Inferior parietal cortex (tissue), 1 donor: ENCODE measurements at regions not wholly inside any gene's neighbourhood (a gene's known extent, or its start where the extent isn't known, plus 50 kb on each side); places are given as distances from the start of the nearest gene placed in this dataset.

ENCODE experiments used
- DNase-seq: peaks from one replicate; pipeline ENCODE4 v3.0.0-alpha.2; 2016; ENCODE audit errors: extremely low spot score

DNA sequence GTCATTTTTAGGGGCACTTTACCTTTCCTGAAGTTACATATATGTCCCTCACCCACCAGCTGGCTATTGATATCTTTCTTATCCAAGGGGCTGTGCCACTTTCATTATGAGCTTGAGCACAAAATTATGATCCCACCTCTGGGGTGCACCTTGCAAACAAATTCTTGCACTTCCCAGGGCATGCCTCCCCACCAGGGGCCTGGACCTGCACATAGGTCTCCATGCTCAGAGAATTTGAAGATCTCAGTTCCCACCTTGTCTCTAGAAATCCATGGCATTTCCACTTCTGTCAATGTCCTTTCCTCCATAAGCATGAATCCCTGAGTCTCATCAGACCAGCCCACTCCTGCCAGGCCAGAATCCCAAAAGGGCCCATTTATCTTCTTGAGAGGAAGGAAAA lies 449.1 kb upstream of the REG3G start:
- DNase-seq = no peak

DNA sequence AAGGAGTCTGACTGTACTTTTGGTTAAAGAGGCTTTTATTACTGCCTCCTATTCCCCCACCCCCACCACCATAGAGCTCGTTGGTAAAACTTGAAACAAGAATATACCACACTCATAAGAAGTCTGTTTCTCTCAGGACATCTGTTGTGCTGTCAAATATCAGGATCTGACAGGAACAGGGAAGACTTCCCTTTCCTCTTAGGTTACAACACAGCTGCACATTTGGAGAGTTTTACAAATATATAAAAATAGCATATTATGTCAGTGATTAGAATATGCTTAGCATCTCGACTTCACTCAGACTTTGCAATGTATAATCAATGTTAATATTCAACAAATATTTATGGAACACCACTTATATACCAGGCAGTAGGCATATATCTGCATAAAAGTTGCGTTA lies 439.6 kb upstream of the REG3G start:
- DNase-seq = no peak

DNA sequence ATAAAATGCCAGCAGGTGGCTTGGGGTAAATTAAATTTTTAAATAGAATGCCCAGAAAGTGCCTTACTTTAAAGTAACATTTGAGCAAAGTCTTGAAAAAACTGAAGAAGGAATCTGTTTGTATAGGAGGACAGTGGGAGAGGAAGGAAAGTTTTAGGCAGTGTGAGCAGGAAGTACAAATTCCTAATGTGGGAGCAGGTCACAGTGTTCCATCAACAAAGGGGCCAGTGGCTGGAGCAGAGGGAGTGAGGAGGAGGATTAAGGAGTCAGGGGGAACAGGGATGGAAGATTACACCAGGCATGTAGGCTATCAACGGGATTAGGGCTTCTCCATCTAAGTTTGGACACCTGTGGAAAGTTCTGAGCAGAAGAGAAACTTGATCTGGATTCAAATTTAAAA lies 439.2 kb upstream of the REG3G start:
- DNase-seq = no peak

DNA sequence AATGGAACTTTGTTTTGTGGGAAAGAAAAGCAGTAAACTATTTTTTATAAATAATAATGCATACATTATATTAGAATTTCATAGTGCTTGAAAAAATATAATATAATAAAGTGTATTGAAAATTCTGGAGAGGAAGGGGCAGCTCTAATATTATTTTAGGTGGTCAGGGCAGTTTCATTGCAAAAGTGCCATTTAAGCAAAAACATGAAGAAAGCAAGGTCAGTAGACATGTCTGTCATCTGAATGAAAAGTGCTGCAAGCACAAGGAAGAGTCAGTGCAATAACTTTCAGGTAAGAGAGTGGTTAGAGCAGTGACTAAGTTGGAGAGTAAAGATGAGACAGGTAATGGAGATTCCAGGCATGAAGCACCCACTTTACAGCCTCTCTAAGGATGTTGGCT lies 435.6 kb upstream of the REG3G start:
- no peak for DNase-seq

DNA sequence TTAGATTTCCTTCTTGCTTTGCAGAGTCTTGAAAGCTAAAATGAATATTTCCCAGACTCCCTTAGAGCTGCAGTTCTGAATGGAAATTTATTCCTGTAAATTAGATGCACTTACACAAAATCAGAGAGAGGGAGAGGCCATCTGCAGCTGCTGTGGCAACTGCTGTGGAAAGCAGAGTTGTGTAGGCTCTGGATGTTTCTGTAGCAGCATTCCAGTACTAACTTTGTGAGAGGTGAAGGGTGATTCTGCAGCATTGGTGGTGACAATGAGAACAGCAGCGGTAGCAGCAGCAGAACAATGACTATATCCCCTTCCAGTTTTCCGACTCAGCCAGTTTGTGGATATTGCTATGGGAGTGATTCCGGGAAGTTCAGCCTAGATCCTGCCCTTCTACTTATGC lies 433.0 kb upstream of the REG3G start:
- no peak for DNase-seq

DNA sequence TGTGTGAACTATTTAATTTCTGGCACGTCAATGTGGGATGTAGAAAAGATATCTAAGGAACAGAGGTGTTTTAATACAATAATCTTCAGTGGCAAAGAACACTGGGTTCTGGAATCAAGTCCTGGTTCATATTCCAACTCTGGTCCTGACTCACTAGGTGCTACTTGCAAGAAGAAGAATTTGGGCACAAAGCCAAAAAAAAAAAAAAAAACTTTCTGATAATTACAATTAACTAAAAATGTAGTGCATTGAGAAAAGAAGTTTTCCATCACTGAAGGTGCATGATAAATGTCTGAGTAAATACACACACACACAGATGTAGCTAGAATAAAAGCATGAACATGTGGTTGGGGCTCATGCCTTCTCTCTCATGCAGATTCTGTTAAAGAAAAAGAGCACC lies 424.4 kb upstream of the REG3G start:
- no peak for DNase-seq

DNA sequence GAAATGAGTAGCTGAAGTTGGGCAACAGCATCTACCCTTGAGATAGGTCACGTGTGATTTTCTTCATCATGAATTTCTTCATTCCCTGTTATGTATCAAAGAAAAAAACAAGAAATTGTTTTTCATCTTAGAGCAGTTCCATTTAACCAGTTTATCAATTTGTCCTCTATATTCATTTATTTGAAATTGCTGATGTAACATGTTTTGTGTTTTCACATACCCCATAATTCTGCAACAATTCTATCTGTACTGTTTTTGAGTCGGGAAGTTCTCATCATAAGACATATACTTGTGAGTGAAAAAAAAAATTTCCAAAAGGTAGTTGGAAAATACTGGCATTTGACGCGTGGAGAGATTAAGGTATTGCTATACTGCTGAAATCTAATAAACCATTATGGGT lies 422.6 kb upstream of the REG3G start:
- no peak for DNase-seq

DNA sequence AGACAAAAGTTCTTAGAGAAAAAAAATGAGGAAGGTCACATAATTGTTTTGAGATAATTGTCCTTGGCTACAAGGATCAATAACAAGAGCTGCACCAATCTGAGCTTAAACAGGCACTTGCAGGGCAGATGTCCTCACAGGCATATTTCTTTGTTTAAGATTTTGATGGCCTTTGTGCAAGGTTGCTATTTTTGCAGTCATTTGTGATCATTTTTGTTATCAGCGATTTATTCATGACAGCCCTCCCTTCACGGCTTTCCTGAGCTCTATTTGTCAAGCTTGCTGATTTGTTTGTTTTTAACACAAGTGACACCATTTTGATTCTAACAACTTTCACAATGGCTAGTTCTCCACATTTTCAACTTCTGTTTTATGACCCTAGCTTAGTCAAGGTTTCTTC lies 418.6 kb upstream of the REG3G start:
- no peak for DNase-seq

DNA sequence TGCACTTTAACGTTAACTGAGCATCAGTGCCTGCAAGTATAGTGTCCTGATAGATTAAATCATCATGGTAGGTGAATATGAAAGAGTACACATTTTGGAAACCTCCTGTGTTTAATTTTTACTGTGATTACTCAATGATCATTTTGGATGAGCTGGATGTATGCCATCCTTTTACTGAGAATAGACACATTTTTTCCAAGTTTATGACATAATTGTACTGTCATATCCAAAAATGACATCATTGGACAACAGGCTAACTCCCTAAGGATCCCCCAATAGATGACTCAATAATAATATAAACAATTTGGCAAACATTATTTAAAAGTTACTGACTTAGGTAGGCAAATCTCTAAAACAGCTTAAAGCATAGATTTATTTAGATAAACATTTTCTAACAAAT lies 410.8 kb upstream of the REG3G start:
- DNase-seq = no peak

DNA sequence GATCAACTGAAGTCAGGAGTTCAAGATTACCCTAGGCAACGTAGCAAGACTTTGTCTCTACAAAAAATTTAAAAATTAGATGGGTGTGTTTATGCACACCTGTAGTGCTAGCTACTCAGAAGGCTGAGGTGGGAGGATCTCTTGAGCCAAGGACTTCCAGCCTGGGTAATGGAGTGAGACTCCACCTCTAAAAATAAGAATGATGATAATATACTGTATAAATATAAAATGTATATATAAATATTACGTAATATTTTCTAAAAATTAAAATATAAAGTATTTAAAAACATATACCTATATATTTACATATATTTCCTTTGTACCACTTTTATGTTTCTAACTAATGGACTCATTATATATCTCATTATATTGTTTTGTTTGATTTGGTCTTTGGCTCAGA lies 409.5 kb upstream of the REG3G start:
- no peak for DNase-seq

DNA sequence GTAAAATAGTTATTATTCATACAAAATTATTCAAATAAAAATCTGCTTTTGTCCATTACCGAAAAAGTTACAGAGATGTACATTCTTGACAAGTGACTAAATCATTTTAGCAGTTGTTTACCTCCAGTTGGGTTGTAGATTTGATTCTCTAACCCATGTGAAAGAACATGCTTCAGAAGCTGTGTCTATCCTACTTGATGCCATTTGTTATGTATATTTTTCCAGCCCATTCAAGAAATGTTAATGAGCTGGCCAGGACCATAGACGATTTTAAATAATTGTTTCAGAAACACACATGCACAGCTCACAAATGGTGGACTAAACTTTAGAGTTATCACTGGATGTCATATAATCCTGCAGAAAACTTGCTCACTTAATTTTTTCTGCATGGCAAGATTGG lies 391.1 kb upstream of the REG3G start:
- no peak for DNase-seq

DNA sequence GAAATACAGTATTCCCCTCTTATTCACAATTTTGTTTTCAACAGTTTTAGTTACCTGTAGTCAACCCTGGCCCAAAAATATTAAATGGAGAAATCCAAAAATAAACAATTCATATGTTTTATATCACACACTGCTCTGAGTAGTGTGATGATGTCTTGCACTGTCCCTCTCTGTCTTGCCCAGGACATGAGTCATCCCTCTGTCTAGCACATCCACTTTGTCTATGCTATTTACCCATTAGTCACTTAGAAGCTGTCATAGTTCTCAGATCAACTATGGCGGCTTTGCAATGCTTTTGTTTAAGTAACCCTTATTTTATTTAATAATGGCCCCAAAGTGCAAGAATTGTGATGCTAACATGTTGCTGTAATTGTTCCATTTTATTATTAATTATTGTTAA lies 380.6 kb upstream of the REG3G start:
- no peak for DNase-seq

DNA sequence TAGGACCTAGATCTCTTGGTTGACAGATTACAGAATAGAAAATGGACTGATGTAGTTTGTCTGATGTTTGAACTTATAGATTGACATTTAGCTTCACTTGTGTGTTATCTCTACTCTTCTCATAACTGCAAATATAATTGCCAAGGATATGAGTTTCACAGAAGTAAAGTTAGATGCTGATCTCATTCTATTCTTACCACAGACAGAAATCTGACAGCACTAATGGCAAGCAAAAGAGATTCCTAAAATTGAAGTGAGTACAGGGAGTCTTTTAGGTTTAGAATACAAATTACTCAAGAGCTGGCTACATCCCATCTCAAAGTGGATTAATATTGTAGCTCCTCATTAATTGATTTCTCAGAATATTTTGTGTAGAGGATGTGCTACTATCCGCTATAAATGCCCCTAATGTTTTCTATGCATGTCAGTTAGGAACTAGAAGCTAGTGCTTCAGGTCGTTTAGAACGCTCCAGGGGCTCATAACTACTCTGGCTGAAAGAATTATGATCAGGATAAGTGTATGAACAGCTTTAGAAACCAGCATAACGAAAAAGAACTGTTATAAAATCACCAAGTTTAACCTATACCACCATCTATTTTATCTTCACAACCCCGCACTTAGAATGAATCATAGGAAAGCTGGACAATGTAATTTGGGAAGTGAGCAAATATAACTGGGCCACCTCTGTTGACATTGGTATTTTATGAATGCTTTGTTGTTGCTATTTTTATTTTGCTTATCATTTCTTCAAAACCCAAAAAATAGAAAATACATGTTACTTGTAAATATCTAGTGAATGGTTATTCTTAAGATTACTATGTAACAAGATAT lies 378.8 kb upstream of the REG3G start:
- no peak for DNase-seq

DNA sequence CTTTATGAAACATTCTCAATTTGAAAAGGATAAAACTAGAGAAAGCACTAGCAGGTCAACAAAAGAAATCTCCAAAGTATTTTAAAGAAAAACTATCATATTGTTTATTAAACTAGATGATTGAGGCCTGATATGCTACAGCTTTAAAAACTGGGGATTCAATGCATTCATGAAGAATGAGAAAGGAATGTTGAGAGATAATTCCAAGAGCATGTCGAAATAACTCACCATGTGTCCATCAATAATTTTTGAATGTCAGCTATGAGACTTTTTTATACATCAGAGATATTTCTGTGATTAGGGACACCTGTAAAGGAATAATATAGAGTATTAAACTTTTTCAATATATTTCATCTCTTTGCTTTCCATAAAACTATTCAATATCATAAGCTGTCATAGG lies 376.9 kb upstream of the REG3G start:
- no peak for DNase-seq

DNA sequence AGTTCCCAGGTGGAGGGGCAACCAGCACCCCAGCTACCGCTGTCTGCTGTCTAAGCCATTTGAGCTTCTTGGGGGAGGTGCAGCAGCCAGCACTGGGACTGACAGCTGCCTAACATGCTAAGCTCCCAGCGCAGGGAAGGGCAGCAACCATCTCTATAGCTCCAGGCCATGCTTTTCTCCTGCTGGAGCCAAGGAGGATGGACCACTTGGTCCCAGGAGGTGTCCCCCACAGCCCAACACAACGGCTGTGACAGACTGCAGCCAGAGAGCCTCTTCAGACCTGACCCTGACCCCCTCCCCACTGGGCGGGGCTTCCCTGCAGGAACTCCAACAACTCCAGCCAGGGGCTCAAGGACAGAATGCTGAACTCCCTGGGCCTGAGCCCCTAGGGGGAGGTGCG lies 370.6 kb upstream of the REG3G start:
- no peak for DNase-seq

DNA sequence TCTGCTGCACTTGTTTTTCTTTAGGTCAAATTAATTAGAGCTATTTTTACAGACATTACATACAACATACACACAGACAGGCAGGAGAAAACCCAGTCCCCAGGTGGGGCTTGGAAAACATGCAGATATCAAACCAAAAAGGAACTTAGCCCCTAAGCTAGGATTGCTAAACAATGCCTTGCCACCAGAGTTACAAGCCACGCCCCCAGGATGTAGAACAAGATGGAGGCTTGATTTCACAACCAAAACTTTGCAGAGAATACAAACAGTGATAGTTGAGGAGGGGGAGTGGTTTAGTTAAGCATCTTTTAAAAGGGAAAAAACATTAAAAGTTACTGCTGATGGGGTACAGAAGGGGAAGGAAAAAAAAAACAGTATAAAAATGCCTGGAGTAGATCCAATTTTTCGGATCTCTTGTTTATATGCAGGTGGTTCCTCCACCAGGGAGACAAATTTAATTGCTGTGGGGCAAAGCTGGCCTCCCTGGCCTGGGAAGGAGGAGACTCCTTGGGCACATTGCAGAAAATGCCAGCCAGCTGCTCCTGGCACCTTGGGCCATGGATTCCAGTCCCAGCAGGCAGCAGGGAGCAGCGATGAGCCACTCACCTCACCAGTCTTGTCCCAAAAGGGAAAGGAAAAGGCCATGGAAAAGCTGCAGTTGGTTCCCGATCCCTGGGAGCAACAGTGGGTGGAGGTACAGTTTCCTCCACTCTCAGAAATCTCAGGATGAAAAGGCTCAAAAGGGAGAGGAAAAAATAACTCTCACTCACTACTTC lies 348.4 kb upstream of the REG3G start:
- no peak for DNase-seq

DNA sequence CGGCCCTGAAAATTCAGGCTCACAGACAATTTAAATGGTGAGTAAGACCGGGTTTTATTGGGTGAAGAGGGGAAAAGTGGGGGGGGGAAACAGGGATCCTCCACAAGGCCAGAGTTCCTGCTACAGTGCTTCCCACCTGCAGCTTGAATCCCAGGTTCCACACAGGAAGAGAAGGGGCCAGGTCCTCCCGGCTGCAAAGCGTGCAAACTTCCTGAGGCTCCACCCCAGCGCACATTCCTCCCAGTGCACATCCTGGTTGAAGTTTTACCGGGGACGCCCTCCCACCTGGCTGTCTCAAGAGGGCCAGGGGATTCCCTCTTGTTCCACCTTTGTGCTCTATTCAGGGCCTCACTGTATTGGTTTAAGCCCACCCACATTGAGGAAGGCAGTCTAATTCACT lies 347.7 kb upstream of the REG3G start:
- DNase-seq = no peak

DNA sequence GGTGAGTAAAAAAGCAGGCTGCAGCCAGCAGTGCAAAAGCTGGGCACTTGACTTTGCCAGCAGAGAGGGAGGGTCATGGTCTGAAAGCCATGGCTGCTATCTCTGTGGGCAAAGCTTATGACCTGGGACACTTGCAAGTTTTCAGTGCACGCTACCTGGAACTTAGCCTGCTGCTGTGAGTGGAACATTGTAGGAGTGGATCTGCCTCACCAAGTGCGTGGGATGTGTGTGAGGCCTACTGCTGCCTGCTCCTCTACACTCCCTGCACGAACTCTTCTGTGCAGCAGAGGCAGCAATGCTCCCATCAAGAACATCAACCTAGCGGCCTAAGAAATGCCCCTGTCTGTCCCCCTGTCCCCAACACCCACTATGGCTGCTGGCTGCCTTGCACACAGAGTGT lies 344.1 kb upstream of the REG3G start:
- no peak for DNase-seq

DNA sequence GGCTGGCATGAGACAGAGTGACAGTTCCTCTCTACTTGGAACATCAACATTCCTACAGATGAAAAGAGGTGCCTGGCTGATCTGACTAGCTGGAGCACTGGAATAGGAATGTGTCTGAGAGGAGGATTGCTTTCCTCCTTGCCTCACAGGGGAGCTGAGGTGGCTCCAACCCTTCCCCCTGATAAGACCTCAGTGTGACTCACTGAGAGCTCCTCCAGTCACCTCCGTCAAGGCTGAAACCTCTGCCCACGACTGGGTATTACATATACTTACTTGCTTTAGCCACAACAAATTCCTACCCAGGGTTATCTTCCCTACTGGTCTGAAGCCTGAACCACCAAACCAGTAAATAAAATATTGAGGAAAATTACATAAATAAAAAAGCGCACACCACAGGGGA lies 342.7 kb upstream of the REG3G start:
- DNase-seq = no peak

DNA sequence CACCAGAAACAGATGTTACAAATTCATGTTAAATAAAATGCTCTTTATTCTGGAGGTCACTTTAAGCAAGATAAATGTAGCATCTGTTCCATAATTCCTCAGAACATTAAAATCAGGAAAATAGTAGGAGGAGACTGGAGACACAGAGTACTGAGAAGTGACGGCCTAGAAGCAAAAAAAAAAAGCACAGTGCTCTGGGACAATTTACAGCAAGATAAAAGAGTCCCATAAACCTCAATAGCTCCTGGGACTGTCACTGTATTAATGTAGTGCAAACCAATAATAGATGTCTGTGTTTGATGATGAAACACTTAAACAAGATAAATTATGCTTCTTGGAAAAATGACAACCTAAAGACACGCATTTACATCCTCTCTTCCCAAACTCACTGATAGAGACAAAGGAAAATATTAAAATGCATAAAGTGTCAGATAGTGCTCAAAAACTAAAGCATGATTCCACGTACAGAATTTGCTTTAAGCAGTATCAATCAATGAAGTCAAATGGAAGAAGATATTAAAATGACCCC lies 338.8 kb upstream of the REG3G start:
- DNase-seq = no peak

DNA sequence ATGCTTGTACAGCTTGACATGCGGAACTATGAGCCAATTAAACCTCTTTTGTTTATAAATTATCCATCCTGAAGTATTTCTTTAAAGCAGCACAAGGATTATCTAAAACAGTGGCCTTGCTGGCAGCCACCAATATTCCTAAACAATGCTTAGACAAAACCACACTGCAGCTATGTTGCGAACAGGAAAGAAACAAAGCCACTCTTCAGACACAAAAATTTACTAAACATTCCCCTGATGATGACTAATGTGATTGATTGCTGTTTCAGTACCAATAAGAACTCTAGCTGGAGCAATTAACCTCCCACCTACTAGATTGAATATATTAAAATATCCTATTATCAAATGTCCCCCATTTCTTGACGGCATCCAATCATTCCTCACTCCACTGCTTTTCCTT lies 325.8 kb upstream of the REG3G start:
- DNase-seq = no peak

DNA sequence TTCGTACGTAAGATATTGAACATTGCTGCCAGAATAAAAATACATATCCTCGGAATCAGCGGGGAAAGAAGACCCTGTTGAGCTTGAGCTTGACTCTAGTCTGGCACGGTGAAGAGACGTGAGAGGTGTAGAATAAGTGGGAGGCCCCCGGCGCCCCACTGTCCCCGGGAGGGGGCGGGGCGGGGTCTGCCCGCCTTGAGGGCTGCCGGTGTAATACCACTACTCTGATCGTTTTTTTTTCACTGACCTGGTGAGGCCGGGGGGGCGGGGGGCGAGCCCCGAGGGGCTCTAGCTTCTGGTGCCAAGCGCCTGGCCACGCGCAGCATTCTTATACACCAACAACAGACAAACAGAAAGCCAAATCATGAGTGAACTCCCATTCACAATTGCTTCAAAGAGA lies 324.0 kb upstream of the REG3G start:
- no peak for DNase-seq

DNA sequence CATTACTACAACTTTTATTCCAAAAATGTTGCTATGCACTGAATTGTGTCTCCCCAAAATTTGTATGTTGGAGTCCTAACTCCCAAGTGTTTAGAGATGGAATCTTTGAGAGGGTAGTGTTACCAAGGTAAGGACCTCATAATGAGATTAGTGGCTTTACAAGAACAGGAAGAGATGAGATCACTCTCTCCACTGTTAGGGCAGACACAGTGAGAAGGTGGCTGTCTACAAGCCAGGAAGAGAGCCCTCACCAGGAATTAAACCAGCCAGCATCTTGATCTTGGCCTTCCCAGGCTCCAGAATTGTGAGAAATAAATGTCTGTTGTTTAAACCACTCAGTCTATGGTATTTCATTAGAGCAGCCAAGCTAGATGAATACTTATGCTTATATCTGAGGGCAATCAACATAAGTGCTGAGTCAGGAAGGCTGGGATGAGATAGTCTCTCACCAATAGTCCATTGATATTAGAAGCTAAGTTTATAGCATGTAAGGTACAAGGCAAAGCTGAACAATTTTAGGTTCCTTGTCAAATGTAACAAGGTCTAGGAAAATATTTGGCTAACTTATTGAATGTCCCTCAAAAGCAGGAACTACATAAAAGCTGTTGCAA lies 317.6 kb upstream of the REG3G start:
- DNase-seq = no peak
